HG03045 (cell line): ENCODE measurements at regions not wholly inside any gene's neighbourhood (a gene's known extent, or its start where the extent isn't known, plus 50 kb on each side); places are given as distances from the start of the nearest gene placed in this dataset.

ENCODE experiments used
- ATAC-seq: cut with Tn5 transposase; IDR thresholded peaks from one replicate; pipeline ENCODE4 v1.9.1; 2021; ENCODE audit warnings: mild to moderate bottlenecking, moderate library complexity; ENCODE audit not compliant: unreplicated experiment

DNA sequence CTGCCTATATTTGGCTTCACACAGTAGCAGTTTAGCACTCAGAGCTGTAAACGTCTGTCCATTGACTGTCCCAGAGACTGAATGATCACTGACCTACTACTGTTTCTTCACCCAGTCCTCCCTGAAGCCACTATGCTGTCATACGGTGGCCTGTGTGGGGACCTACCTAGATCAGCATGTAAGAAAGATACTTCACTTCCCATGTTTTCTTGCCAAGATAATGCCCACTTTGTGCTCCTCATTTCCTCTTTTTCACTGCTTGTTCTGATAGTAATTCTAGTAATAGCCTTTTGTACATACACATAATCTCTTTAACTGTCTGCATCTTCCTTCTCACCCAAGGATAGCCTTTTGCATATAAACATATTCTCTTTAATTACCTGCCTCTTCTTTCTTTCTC lies 109.9 kb upstream of the TIAM2 start:
- no peak for ATAC-seq

DNA sequence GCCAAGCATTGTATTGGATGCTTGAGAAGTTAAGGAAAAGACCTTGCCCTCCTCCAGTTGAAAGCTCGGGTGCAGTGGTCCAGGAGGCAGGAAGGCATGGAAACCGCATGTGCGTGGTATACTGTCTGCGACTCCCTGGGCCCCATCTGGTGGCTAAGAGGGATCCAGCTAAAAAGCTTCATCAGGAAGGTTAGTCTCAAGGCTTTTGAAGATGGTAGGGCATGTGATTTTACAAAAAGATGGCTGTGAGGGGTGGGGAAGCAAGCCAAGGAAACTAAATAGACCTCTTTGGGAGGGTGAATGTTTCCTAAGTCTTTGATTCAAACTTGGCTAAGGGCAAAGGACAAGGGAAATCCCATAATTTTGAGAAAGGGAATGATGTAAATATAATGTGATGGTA lies 109.1 kb upstream of the TIAM2 start:
- ATAC-seq, result no peak

DNA sequence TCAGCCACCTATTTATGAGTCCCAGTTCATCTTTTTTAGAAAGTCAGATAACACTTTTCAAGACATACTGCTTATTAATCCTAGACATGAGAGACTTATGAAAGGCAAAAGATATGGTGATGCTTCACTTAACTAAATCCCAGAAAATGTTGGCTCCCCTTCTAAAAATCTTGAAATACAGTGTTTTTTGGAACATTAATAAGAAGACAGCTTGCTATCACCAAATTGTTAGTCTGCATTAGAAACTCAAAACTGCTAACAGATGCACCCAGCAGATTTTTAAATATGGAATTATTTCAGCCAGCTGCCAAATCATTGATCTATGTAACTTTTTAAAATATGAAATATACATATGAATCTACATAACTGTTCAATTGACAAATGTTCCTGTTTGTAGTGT lies 108.6 kb upstream of the TIAM2 start:
- no peak for ATAC-seq

DNA sequence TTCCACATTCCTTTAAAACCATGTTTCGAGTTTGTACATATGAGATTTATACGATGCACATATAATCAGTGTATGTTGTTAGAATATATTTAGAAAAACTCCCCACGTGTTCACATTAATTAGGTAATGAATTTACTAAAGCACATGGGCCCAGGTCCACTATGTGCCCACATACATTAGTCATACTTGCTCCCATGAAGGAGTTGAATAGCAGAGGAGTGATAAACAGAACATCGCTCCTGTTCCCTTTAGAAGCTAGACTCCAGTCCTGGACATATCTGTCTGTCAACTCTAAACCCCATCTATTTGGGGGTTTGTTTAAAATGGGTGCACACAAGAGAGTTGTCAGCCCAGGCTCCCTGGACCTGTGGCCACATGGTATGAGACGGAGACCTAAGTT lies 108.1 kb upstream of the TIAM2 start:
- no peak for ATAC-seq

DNA sequence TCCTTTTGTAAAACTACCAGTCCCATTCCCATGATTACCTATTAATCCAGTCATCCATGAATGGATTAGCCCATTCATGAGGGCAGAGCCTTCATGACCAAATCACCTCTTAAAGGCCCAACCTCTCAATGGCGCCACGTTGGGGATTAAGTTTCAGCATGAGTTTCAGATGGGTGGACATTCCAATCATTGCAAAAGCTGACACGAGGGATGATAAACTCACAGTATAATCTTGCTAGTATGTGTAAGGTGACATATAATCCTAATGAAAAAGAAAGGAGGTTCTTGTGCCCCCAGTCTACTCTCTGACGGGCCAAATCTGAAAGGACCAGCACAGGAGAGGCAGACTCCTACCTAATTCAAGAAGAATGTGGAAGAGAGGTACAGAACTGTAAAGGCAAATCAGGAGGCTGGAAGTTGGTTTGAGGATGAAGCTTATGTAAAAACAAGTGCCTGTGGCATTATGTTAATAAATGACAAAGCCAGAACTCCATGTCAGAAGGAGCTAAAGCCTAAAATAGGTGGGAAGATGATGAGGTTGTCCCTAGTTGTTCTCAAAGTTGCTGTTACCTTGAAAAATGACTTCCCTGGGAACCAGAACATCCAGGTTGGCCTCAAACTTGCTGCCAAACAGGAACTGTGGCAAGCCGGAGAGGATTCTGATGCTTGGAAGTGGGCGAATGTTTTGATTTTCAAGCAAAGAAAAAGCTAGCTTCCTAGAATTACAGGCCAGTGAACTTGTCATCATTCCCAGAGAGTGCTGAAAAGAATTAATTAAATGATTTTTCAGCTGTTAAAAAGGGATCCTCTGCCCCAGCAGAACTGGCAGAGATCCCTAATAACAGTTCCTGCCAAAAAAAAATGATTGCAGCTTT lies 106.5 kb upstream of the TIAM2 start:
- no peak for ATAC-seq

- no peak for ATAC-seq
Observed at GRCh38 chr6:154890874-154891273, 104.2 kb upstream of the TIAM2 start.

DNA sequence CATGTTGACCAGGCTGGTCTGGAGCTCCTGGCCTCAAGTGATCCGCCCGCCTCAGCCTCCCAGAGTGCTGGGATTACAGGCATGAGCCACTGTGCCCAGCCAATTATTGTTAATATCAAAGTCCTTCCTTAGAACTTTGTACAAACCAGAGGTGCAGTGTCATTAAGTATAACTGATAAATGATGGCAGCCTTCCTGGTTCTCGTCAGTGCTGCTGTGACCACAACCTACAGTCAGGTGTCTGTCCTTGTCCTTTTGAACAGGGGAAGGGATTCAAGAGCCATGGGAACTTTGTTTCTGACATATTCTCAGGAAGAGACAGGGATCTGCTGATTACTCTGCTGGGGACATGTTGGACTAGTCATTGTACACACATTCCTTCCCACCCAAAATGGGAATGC lies 103.2 kb upstream of the TIAM2 start:
- no peak for ATAC-seq

DNA sequence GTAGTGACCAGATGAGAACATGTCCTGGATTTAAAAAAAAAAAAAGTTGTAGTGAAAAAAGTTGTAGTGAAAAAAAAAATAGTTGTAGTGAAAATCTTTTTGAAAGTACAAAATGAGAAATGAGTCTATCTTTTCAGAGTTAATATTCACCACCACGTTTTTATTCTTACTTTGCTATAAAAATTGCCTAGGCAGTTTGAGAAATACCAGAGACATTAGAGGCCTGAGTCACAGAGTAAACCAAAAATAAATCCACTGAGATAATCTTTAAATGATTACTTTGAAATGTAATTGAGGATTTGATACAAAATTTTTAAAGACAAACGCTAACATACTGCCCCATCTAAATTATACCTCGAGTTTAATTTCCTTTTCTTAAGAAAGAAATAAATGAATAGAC lies 101.2 kb upstream of the TIAM2 start:
- ATAC-seq, result no peak

- ATAC-seq, result no peak
Observed at GRCh38 chr6:154894902-154895301, 100.2 kb upstream of the TIAM2 start.

GRCh38 chr6:154895841-154896240 lies 99.3 kb upstream of the TIAM2 start:
- no peak for ATAC-seq

DNA sequence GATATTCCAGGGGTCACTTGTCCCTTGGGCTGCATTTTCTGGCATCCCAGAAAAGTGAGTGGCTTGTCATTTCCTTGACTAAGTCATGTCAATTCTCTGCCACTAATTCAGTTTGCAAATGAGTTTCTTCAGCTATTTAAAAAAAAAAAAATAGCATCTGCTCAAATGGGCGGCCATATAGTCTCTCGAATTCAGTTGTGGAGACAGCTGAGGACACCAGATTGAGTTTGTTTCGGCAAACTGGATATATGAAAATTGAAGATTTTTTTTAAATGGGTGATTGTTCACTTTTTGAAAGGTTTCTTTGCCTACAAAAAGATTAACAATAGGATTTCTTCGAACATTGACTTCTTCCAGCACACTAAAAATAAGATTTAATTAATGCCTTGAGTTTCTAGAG lies 96.3 kb upstream of the TIAM2 start:
- ATAC-seq, result no peak

DNA sequence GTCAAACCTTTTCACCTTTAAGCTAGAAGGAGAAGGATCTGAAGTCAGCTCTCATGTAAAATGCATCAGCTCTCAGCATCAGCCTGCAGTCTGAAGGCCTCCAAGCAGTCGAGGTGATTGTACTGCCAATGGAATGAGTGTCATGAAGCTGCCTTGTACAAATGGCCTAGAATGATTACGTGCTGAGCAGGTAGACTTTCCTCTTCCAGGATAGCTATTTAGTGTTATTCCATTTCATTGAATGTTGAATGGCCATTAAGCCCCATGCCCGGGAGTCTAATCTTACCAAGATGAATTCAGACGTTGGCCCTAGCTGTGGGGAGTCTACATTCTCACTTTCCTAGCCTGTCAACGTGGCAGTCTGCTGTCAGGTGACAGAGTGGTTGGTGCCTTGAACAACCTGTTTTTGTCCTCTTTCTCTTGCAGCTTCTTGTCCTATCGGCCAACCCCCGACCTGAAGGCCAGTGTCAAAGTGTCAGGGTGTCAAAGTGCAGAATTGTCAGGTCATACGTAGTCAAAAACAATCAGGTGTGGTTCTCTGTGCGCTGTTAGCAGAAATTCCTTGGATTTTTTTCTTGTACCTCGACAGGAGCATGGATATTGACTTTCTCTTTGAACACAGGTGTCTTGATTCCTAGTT lies 95.2 kb upstream of the TIAM2 start:
- ATAC-seq, result no peak

DNA sequence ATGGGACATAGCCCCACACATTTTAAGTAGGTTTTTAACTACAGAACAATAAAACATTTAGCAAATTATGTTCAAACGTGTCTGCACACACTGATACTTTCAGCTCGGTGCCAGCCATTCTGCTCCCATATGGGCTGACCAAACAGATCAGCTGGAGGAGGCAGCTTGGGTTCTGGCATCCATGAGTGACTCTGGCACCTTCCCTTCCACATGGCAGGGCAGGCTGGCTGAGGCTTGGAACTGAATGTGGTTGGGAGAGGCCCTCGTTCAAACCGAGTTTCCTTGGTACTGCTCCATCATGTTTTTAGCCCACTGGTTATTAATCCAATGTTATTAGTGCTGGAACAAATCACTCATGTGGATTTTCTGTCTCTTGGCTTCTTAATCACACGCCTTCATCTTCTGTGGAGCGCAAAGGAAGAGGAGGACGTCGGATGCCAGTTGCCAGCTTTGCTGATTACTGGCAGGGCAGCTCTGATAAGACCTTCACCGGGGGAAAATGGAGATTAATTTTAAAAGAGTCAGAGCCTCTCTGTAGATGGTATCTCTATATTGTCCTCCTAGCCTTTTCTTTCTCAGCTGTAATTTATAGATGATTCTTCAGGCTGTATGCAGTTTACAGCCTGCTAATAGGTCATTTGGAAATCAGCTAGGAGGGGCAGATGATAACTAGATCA lies 93.1 kb upstream of the TIAM2 start:
- ATAC-seq, result no peak

- no peak for ATAC-seq
Observed at GRCh38 chr6:154907291-154907690, 87.8 kb upstream of the TIAM2 start.

- no peak for ATAC-seq
Observed at GRCh38 chr6:154908723-154909122, 86.4 kb upstream of the TIAM2 start.

DNA sequence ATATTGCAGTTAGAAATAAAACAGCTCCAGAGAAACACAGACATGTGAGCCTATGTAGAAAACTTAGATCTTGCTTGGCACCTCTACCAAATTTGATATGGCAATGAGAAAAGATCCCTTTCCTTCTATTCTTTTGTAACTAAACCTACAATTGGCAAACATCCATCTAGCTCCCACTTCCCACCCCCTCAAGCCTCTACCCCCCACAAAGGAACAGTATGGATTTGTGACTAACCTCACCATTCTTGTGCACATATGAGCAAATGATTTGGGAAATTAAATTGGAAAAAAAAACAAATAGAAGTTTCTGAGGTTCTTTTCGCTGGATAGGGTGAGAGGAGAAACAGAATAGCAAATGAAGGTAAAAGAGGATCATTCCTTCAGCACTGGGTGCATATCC lies 85.8 kb upstream of the TIAM2 start:
- no peak for ATAC-seq

GRCh38 chr6:154909821-154910220 lies 85.3 kb upstream of the TIAM2 start:
- ATAC-seq, result no peak

- no peak for ATAC-seq
Observed at GRCh38 chr6:154914288-154914687, 80.8 kb upstream of the TIAM2 start.

DNA sequence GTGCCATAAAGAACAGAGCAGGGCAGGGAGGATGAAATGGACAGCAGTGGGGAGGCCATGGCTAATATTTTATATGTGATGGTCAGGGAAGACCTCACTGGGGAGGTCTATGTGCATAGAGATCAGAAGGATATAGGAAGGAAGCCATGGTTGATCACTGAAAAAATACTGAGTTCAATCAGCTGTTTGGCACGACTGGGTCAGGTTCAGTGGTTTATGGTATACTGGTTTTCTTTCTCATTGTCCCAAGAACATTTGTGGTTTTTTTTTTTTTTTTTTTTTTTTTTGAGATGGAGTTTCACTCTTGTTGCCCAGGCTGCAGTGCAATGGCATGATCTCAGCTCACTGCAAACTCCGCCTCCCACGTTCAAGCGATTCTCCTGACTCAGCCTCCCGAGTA lies 78.3 kb upstream of the TIAM2 start:
- no peak for ATAC-seq

DNA sequence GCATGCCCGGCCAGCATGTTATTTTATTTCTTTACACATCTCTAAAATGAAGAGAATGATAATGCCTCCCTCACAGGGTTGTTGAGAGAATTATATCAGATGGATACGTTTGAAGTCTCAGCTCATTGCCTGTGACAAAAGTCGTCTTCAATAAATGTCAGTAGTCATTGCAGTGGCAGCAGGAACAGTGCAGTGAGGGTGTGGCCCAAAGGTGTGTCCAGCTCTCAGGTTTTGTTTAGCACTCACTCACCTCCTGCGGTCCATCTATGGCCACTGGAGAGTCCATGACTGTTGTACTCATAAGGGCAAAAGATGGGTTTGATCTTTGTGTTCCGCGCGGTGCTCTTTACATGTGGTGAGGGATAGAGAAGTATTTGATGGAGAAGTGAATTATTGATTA lies 77.2 kb upstream of the TIAM2 start:
- no peak for ATAC-seq

- ATAC-seq, result no peak
Observed at GRCh38 chr6:154919806-154920205, 75.3 kb upstream of the TIAM2 start.
